GM18867 (cell line): ENCODE measurements at regions not wholly inside any gene's neighbourhood (a gene's known extent, or its start where the extent isn't known, plus 50 kb on each side); places are given as distances from the start of the nearest gene placed in this dataset.

Experiments
- ATAC-seq: cut with Tn5 transposase; IDR thresholded peaks from one replicate; pipeline ENCODE4 v1.9.1; 2021; ENCODE audit warnings: mild to moderate bottlenecking, moderate library complexity; ENCODE audit not compliant: unreplicated experiment

DNA sequence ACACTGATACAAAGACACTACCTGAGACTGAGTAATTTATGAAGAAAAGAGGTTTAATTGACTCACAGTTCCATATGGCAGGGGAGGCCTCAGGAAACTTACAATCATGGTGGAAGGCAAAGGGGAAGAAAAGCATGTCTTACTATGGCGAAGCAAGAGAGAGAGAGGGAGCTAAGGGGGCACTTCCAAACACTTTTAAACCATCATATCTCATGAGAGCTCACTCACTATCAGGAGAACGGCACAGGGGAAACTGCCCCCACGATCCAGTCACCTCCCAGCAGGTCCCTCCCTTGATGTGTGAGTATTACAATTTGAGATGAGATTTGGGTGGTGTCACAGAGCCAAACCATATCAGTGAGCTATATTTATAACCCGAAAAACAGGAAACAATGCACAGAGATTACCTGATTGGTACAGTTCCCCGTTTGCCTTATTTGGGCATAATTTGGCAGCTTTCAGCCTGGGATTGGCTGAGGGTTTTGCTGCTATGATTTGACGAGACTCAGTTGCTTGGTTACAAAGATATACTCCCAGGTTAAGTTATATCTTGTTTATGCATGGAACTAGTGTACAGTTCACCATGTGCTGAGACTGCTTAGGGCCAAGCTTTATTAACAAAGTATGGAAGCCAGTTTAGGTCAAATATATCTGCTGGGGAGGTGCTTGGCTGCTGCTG, 184.2 kb downstream of the NR2F2 start:
- ATAC-seq, result no peak

- ATAC-seq, result no peak
These were observed 184.9 kb downstream of the NR2F2 start for GRCh38 chr15:96515371-96515770.

DNA sequence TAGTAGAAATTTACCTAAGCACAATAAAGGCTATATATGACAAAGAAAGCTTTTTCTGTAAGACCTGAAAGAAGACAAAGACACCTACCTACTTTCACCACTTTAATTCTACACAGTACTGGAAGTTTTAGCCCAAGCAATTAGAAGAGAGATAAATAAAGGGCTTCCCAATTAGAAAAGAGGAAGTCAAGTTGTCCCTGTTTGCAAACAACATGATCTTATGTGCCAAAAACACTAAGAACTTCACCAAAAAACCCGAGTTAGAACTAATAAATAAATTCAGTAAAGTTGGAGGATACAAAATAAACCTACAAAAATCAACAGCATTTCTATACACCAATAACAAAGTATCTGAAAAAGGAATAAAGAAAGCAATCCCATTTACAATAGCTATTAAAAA, 190.9 kb downstream of the NR2F2 start:
- ATAC-seq, result no peak

GRCh38 chr15:96524676-96525417, 194.3 kb downstream of the NR2F2 start:
- no peak for ATAC-seq

DNA sequence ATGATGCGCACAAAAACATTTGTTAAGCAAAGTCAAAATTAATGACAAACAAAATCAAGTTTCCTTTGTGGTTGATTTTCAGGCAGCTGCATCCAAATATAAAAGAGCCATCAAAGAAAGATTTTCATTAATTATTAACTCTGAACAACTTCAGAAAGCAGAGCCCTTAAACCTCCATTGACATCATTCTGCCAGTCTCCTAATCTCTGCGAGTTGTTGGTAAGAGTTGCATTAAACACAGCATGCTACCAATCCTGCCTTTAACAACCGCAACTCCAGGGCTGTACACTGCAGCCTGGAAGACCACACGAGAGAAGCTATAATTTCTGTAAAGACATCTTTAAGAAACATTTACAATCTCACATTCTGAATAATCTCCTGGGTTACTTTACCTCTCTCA, 204.6 kb downstream of the NR2F2 start:
- no peak for ATAC-seq

DNA sequence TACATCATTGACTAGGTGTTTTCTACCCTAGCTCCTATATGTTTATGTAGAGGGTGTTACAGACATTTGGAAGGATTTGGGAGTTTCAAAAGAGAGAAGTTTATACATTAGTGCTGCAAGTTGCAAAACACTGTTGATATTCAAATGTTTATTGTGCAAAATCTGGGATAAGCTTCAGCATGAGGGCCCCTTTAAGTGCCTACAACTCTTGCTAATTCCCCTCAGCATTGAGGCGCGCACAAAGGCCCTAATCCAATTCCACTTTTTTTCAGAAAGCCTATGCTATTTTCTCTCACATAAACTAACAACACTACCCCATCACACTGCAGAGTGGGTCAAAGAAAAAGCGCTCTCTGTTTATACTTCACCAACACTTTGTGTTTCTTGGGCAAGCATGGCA, 208.0 kb downstream of the NR2F2 start:
- no peak for ATAC-seq

GRCh38 chr15:96540283-96540682, 209.8 kb downstream of the NR2F2 start:
- no peak for ATAC-seq

DNA sequence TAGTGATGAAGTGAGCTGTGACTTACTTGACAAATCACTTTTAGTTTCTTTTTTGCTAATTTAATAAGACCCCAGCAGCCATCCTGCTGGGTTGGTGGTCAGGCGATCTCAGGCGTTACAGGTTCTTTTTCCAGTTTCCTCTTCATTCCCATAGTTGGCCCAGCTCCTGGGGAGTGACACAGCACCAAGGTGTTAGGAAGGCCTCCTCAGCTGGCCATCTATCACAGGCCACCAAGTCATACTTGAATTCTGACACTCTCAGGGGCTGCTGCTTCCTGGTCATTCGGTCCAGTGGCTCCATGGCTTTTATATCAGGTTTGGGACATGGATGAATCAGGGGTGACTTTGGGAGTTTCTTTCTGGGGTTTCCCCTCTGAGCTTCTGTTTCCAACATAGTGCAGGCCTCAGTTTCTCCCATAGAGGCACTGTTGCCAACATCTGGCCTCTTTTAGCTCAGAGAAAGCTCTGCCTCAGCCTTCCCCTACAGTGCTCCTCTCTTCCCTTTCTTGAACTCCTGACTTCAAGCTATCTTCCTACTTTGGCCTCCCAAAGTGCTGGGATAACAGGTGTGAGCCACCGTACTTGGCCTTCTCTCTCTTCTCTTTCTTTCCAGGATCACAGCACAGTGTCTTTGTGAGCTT, 211.8 kb downstream of the NR2F2 start:
- no peak for ATAC-seq

- ATAC-seq, result no peak
These were observed 213.8 kb downstream of the NR2F2 start for GRCh38 chr15:96544162-96544756.

DNA sequence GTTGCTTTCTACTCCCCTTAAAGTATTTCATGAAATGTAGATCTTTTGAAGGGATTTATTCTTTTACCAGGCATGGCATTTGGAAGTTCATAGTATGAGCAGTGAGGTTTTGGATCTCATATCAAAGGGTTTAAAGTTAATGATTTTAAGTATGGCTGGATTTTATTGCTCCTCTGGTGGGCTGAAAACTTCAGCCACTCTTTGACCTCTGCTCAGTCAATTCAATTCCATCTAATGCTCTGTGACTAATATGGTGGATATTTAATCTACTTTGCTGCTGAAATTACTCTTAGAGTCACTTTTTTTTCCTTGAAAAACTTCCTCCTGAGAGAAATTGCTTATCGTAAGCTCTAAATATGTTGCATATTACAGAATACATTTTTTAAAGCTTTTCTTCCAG, 218.6 kb downstream of the NR2F2 start:
- ATAC-seq, result no peak

- no peak for ATAC-seq
These were observed 220.7 kb downstream of the NR2F2 start for GRCh38 chr15:96551196-96551595.

DNA sequence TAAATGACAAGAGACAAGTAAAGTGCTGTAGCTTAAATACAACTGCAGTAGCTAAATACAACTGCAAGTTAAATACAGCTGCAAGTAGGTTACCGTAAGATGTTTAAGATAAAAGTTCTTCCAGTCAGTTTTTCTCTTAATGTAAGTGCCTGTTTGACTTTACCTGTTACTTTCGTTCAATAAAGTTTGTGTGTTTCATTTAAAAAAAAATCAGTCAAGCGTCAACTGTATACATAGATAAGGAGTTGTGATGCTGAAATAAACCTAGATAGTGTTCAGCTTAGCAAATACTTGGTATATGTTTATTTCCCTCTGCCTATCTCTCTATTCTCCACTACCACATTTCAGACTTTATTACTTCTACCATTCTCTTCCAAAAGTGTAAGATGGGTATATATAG, 221.2 kb downstream of the NR2F2 start:
- ATAC-seq, result no peak

DNA sequence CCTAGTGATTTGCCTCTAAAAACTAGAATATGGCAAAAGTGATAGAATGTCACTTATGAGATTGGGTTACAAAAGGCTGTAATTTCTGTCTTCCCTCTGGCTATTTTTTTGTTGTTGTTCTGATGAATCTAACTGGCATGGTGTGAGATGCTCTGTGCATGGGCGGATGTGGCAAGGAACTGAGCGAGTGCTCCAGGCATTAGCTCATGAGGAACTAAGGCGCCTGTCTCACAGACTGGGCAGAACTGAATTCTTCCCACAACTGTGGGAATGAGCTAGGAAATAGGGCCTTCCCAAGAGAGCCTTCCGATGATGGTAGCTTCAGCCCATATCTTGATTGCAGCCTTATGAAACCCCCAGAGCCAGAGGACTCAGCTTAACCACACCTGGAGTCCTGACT, 222.5 kb downstream of the NR2F2 start:
- no peak for ATAC-seq

DNA sequence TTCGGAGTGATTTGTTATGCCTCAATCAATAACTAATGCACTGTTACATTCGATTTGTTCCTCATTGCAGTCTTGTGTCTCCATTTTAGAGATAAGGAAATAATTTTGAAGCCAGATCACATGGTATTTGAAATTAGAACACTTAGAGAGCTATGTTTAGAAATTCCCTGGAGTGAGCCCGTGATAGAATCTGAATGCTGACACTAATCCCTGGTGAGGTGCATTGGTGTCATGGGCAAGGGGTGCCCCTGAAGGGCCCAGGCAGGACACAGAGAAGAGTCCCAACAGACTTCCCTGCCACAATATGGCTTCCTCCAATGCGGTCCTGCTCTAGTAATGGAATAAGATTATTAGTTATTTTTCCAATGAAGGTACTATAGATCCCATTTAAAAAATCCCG, 223.0 kb downstream of the NR2F2 start:
- no peak for ATAC-seq

GRCh38 chr15:96553931-96554330, 223.4 kb downstream of the NR2F2 start:
- no peak for ATAC-seq

DNA sequence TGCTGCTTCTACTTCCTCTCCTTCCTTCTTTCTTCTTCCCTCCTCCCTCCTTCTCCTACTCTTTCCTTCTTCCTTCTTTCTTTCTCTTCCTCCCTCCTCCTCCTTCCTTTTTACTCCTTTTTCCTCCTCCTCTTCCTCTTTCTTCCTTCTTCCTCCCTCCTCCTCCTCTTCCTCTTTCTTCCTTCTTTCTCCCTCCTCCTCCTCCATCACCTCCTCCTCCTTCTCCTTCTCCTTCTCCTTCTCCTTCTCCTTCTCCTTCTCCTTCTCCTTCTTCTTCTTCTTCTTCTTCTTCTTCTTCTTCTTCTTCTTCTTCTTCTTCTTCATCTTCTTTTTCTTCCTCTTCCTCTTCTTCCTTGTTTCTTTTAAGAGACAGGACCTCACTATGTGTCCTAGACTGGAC, 224.0 kb downstream of the NR2F2 start:
- ATAC-seq, result no peak

GRCh38 chr15:96559087-96559486, 228.6 kb downstream of the NR2F2 start:
- no peak for ATAC-seq

DNA sequence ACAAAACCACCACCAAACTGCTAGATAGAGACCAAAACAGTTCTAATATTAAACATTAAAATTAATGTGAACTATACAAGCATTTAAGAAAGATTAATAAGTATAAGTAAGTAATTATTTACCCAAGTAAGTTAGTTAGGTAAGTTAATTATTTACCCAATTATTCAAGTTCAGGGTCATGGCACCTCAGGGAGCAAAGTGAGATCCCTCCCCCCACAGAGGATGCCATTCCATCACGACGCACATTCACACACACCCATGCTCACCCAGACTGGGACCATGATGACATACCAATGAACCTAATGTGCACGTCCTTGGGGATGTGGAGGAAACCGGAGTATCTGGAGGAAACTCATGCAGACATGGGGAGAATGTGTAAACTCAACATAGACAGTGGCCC, 229.1 kb downstream of the NR2F2 start:
- no peak for ATAC-seq

GRCh38 chr15:96560246-96560895, 229.9 kb downstream of the NR2F2 start:
- no peak for ATAC-seq

DNA sequence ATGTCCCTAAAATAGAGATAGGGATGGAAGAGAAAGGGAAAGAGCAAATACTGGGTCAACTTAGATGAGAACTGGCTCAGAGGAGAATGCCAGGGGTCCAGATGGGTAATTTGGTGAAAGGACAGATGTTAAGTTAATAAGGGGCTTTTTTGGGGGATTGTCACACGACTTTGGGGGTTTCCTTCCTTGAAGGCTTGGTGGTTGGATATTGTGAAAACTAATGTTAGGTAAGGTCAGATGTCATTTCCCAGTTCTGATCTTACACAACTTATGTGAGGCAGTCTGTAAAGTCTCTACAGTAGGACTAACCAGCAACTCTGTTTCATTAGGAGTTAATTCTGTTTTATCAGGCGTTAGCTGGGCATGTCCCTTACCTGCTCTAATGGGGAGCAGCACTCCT, 231.1 kb downstream of the NR2F2 start:
- ATAC-seq, result no peak

DNA sequence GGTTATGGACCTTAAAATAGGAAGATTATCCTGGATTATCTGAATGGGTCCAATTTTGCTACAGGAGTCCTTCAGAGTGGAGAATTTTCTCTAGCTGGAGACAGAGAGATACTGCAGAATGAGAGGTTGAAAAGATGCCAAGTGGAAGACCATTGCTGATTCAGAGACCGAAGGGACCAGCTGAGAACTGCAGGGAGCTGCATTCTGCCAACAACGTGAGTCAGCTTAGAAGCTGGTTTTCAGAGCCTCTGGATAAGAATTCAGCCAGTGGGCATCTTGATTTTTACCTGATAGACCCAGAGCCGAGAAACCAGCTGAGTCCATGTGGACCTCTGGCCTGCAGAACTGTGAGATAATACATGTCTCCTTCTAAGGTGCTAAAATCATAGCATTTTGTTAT, 234.0 kb downstream of the NR2F2 start:
- ATAC-seq, result no peak
